Retinal pigment epithelial cell (primary cell): ENCODE measurements at regions not wholly inside any gene's neighbourhood (a gene's known extent, or its start where the extent isn't known, plus 50 kb on each side); places are given as distances from the start of the nearest gene placed in this dataset.

ENCODE experiments used
- DNase-seq: peaks from one replicate; pipeline ENCODE4 v3.0.0-alpha.2; 2010; ENCODE audit warnings: low read depth
- H3K4me3 ChIP-seq: 2 replicates; pipeline ENCODE4 v1.5.1; 2011; ENCODE audit warnings: mild to moderate bottlenecking, low read length, control low read depth, moderate library complexity
- TF ChIP-seq, protein P1 (sequence below): conservative IDR thresholded peaks from 2 replicates; pipeline ENCODE4 v1.5.1; 2011; ENCODE audit warnings: low read depth, low read length, control low read depth, inconsistent platforms

DNA sequence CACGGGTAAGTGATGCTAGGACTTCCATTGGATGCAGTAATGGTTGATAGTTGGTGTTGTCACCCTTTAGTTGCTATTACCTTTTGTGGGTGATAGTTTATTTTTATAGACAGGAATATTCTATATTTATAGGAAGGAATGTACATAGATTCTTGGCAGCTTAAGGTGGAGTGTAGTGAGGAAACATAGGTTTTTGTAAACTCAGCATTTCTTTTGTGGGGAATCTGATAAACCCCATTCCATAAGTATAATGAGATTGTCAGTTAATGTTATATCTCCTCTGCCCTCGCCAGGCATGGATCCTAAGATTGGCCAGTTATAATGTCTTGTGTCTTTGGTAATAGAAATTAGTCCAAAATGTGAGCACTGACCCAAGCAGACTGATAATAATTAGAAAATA lies 262.7 kb downstream of the JRKL start:
- DNase-seq: no peak
- H3K4me3 ChIP-seq: no peak overlapping the region
- TF ChIP-seq, protein P1, sequence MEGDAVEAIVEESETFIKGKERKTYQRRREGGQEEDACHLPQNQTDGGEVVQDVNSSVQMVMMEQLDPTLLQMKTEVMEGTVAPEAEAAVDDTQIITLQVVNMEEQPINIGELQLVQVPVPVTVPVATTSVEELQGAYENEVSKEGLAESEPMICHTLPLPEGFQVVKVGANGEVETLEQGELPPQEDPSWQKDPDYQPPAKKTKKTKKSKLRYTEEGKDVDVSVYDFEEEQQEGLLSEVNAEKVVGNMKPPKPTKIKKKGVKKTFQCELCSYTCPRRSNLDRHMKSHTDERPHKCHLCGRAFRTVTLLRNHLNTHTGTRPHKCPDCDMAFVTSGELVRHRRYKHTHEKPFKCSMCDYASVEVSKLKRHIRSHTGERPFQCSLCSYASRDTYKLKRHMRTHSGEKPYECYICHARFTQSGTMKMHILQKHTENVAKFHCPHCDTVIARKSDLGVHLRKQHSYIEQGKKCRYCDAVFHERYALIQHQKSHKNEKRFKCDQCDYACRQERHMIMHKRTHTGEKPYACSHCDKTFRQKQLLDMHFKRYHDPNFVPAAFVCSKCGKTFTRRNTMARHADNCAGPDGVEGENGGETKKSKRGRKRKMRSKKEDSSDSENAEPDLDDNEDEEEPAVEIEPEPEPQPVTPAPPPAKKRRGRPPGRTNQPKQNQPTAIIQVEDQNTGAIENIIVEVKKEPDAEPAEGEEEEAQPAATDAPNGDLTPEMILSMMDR: no peak

DNA sequence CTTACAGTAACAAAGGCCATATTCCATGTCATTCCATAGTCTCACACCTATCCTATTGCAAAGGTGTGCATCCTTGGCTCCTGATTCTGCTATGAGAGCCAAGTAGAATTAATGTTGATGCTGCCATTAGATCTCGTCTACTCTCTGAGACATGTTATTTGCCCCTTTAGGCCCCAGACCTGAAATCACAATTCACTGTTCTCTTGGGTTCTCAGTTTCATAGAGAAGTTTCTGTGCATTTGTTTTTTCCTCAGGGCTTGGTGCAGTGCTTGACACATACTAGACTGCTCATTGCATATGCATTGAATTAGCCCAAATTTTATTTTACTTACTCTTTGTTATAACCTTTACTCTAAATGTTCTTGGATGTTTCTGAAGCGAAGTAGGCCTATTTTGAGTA lies 265.7 kb downstream of the JRKL start:
- no peak overlapping the region for H3K4me3 ChIP-seq
- TF ChIP-seq, protein P1: no peak
- DNase-seq: no peak

DNA sequence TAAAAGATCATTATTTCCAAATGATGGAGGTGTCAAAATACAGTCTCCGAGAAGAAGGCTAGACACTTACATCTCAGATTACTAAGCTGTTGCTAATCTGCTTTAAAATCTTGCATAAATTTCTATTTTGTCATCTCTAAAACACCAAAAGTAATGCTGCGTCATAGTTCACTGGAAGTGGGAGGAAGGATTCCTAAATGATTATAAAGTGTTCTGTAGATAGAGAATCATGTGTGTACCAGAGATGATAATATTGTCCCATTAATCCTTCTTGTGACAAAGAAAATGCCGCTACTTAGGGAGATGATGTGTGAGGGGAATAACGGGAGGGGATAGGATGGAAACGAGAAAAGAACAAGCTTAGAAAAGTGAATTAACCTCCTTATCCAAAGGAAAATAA lies 268.6 kb downstream of the JRKL start:
- no peak overlapping the region for H3K4me3 ChIP-seq

DNA sequence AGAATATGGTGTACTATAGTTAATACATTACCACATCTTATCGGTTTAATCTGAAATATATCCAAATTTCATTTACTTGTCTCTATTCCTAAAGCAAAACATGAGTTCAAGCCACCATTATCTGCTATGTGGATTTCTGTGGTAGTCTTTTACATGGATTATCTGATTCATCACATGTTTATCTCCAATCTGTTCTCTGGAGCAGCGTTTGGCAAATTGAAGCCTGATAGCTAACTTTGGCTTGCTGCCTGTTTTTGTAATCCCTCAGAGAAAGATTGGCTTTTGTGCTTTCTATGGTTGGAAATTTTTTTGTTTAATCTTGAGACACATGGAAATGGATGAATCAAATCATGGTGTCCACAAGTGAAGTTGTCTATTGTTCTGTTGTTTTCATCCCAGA lies 274.3 kb downstream of the JRKL start:
- peak; percentile 19 for DNase-seq
- H3K4me3 ChIP-seq: no peak overlapping the region
- TF ChIP-seq, protein P1: no peak

More for the DNA sequence above, 268.6 kb downstream of the JRKL start:
- no peak for DNase-seq
- TF ChIP-seq, protein P1: no peak

DNA sequence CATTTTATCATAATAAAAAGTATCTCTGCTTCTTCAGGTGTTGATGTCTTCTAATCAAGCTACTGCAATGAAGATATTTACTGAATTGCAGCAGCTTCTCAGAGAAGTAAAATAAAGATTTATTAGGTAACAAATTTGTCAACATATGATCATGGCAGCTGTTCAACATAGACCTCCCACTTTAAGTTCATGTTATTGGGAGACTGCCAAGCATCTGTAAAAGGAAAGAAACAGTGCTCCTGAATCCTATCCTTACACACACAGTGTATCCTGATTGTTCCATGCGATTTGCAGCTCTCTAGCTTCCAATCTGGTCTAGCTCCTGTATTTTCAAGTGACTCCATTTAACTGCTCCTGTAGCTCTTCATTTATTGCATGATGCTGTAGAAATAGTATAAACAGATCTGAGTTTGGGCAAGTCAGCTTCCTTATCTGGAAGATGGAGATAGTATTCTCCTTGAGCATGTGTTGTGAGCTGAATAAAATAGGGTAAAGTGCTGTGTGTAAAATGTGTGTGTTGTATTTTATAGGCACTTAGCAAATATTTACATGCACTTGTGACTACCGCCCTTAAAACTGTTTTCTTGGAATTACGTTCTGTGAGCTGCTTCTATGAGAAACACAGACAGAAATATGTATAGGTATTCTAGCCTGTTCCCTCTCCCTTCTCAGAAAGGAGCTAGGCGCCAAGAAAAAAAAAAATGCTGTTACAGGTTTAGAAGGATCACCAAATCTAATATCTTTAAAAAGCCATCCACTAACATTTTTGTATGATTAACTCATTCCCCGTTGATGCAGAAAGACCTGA lies 290.6 kb downstream of the JRKL start:
- TF ChIP-seq, protein P1: no peak
- no peak overlapping the region for H3K4me3 ChIP-seq
- no peak for DNase-seq

DNA sequence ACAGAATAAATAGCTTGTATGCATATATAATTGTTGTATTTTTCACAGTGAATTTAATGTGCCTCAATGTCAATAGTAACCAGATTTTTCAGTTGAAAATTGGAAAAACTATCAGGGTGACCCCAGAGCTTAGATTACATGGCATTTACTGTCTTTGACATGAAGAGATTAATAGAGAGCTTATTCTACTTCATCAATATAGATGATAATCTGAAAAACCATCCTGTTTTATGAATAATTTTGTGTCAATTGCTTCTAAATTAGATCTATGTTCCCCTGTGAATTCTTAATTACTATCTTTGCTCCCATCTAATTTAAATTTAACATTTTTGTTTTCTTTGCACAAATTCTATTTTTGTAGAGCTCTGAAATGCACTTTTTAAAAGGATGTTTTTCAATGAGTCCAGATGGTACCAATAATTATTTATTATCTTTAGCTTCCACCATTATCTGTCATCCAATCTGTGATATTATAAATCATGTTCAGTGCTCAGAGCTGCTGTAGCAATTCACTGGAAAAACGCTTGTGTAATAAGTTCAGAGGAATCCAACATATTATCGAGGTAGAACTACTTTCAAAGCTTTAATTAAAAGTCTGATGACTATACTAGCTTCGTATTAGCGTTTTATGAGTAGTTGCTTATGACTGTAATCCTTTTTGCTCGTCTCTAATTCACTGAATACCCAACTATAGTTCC lies 291.4 kb downstream of the JRKL start:
- H3K4me3 ChIP-seq: no peak overlapping the region
- no peak for DNase-seq
- TF ChIP-seq, protein P1: no peak

DNA sequence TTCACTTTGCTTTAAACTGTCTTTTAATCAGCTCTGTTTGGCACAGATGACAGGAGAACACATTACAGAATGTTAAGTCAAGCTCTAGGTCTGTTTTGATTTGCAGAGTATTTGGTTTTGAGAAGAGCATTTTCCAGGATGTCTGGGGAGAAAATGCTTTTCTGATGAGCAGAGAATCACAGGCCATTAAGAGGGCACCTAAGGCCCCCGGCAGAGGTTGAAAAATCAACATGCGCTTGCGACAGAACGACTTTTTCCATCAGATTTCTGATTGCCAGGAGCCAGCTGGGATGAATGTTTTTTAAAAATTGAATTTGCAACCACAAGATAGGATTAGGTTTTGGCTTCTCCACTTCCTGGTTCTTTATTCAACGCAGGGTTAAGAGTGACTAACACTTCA lies 304.5 kb downstream of the JRKL start:
- TF ChIP-seq, protein P1: no peak
- no peak overlapping the region for H3K4me3 ChIP-seq
- DNase-seq: no peak
